Fibroblast of the aortic adventitia (primary cell): ENCODE measurements at regions not wholly inside any gene's neighbourhood (a gene's known extent, or its start where the extent isn't known, plus 50 kb on each side); places are given as distances from the start of the nearest gene placed in this dataset.
"Not testable (repeated sequence)": the region's sequence is repeated elsewhere in the genome, so short reads cannot be mapped to it uniquely, and the experiment has no call there.

Source experiments
- DNase-seq: peaks from one replicate; pipeline ENCODE4 v3.0.0-alpha.2; 2010; ENCODE audit warnings: low read depth
- H3K4me3 ChIP-seq: 2 replicates; pipeline ENCODE4 v1.5.1; 2011; ENCODE audit warnings: low read depth, mild to moderate bottlenecking, control low read depth, low read length, moderate library complexity
- CTCF ChIP-seq: IDR thresholded peaks from 2 replicates; pipeline ENCODE4 v1.5.1; 2011; ENCODE audit warnings: mild to moderate bottlenecking, low read length, control low read depth, inconsistent platforms; ENCODE audit not compliant: insufficient read depth

DNA sequence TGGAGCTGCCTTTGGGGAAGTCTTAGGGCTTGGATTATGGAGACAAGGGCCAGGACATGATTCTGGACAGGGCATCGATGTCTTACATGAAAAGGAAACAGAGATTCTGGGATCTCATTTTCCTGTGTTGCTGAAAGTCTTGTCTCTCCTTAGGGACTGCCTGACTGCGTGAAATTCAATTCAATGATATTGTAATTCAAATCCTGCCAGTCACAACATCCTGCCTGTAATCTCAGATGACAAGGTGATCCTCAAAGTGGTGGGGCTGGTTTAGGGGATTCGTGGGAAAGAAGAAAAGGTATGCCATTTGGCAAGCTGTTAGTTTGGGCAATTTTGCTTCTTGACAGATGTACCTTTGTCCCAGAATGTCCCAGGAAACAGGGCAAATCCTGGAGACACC lies 129.1 kb downstream of the KBTBD8 start:
- H3K4me3 ChIP-seq = no peak overlapping the region
- no peak for TF ChIP-seq CTCF
- no peak for DNase-seq

DNA sequence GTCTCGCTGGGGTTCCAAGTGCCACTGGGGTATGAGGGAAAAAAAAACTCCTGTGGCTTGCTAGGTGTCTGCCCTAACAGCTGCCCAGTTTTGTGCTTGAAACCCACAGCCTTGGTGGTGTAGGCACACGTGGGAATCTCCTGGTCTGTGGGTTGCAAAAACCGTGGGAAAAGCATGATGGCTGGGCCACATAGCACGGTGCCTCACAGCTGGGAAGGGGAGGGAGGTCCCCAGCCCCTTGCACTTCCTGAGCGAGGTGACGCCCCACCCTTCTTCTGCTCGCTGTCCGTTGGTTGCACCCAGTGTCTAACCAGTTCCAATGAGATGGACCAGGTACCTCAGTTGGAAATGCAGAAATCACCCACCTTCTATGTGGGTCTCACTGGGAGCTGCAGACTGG lies 144.3 kb downstream of the KBTBD8 start:
- H3K4me3 ChIP-seq = no peak overlapping the region
- TF ChIP-seq CTCF = no peak
- no peak for DNase-seq

- no peak overlapping the region for H3K4me3 ChIP-seq
- TF ChIP-seq CTCF = no peak
- DNase-seq = no peak
These were observed 147.6 kb downstream of the KBTBD8 start for GRCh38 chr3:67145738-67146137.

GRCh38 chr3:67154429-67154828 lies 156.3 kb downstream of the KBTBD8 start:
- H3K4me3 ChIP-seq = no peak overlapping the region
- DNase-seq = no peak
- no peak for TF ChIP-seq CTCF

- H3K4me3 ChIP-seq = no peak overlapping the region
- no peak for DNase-seq
- TF ChIP-seq CTCF = no peak
These were observed 169.4 kb downstream of the KBTBD8 start for GRCh38 chr3:67167481-67167880.

- H3K4me3 ChIP-seq = no peak overlapping the region
- TF ChIP-seq CTCF = no peak
- DNase-seq = no peak
These were observed 173.7 kb downstream of the KBTBD8 start for GRCh38 chr3:67171841-67172240.

- DNase-seq, H3K4me3 ChIP-seq: not testable (repeated sequence)
These were observed 175.0 kb downstream of the KBTBD8 start for GRCh38 chr3:67173130-67173529.
